GM18951 (cell line): ENCODE measurements at regions not wholly inside any gene's neighbourhood (a gene's known extent, or its start where the extent isn't known, plus 50 kb on each side); places are given as distances from the start of the nearest gene placed in this dataset.

Experiments
- POLR2A ChIP-seq: IDR thresholded peaks from 4 replicates; pipeline ENCODE4 v1.6.1; 2011; ENCODE audit warnings: mild to moderate bottlenecking; ENCODE audit not compliant: insufficient read length, insufficient read depth; ENCODE audit errors: extremely low read depth
- in situ Hi-C: fragments of 300-500 bp; cut with MboI; formaldehyde crosslinking; loops from one replicate; pipeline ENCODE4 v1.12.0; 2022; ENCODE audit warnings: low sequenced_read_pairs, mixed read lengths, inconsistent platforms; ENCODE audit not compliant: unreplicated experiment

GRCh38 chr17:70648166-70648565 is 478.8 kb downstream of the KCNJ2 start:
- no peak for TF ChIP-seq POLR2A
- in situ Hi-C loops = loop anchor here (25.0 kb wide), 2 partner anchors 1464 to 1889 kb away; partner anchors contain the start of gene SOX9

GRCh38 chr17:70653850-70654249 is 484.5 kb downstream of the KCNJ2 start:
- in situ Hi-C loops = no loop called here
- TF ChIP-seq POLR2A = no peak

GRCh38 chr17:70654706-70655105 is 485.4 kb downstream of the KCNJ2 start:
- no peak for TF ChIP-seq POLR2A
- in situ Hi-C loops = no loop called here

- TF ChIP-seq POLR2A = no peak
- in situ Hi-C loops = no loop called here
Measured at GRCh38 chr17:70655176-70655958, 486.0 kb downstream of the KCNJ2 start.

GRCh38 chr17:70658317-70658716 is 489.0 kb downstream of the KCNJ2 start:
- no peak for TF ChIP-seq POLR2A
- in situ Hi-C loops = no loop called here

GRCh38 chr17:70658840-70659239 is 489.5 kb downstream of the KCNJ2 start:
- TF ChIP-seq POLR2A = no peak
- in situ Hi-C loops = no loop called here

GRCh38 chr17:70661342-70662222 is 492.2 kb downstream of the KCNJ2 start:
- in situ Hi-C loops = no loop called here

GRCh38 chr17:70668276-70668937 is 499.1 kb downstream of the KCNJ2 start:
- in situ Hi-C loops = no loop called here
- no peak for TF ChIP-seq POLR2A

More at GRCh38 chr17:70661342-70662222, 492.2 kb downstream of the KCNJ2 start:
- TF ChIP-seq POLR2A = no peak

GRCh38 chr17:70668938-70669778 is 499.8 kb downstream of the KCNJ2 start:
- TF ChIP-seq POLR2A = no peak
- in situ Hi-C loops = no loop called here

- in situ Hi-C loops = no loop called here
- no peak for TF ChIP-seq POLR2A
Measured at GRCh38 chr17:70674061-70674460, 504.7 kb downstream of the KCNJ2 start.

GRCh38 chr17:70675070-70675590 is 505.8 kb downstream of the KCNJ2 start:
- in situ Hi-C loops = no loop called here
- no peak for TF ChIP-seq POLR2A
